OCI-LY3 (cell line): ENCODE measurements at regions not wholly inside any gene's neighbourhood (a gene's known extent, or its start where the extent isn't known, plus 50 kb on each side); places are given as distances from the start of the nearest gene placed in this dataset.

Experiments used
- CTCF ChIP-seq: fragments of 200-600, 300-600 bp; sonication (generic); IDR thresholded peaks from 2 replicates; pipeline ENCODE4 v1.5.1; 2014; ENCODE audit warnings: antibody characterized with exemption, low read length, low read depth
- EZH2phosphoT487 ChIP-seq: fragments of 200-600 bp; shearing (Covaris generic); IDR thresholded peaks from 2 replicates; pipeline ENCODE4 v1.6.1; 2018; ENCODE audit warnings: antibody characterized with exemption, mixed run types, low read depth

DNA sequence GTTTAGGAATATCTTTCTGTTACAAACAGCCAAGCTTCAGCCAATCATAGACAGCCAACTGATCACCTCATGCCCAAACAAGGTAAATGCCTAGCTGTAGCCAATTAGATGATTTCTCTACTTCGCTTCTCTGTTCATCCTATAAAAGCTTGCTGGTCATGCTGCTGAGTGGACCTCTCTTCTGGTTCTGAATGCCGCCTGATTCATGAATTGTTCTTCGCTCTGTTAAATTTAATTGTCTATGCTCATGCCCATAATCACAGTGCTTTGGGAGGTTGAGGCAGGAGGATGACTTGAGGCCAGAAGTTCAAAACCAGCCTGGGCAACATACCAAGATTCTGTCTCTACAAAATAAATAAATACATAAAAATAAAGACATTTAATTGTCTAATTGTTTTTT is 698.1 kb upstream of the NRP1 start:
- TF ChIP-seq CTCF (no peak), EZH2phosphoT487 (no peak)
